GM18502 (cell line): ENCODE measurements at regions not wholly inside any gene's neighbourhood (a gene's known extent, or its start where the extent isn't known, plus 50 kb on each side); places are given as distances from the start of the nearest gene placed in this dataset.

Experiments used
- ATAC-seq: cut with Tn5 transposase; IDR thresholded peaks from one replicate; pipeline ENCODE4 v1.9.1; 2021; ENCODE audit warnings: mild to moderate bottlenecking; ENCODE audit not compliant: unreplicated experiment, poor library complexity

- ATAC-seq: no peak
These were observed 97.4 kb upstream of the ARHGAP20 start for GRCh38 chr11:110809417-110810199.

- no peak for ATAC-seq
These were observed 96.0 kb upstream of the ARHGAP20 start for GRCh38 chr11:110808248-110808647.

- ATAC-seq: no peak
These were observed 95.6 kb upstream of the ARHGAP20 start for GRCh38 chr11:110807801-110808200.

GRCh38 chr11:110805756-110806155 is 93.5 kb upstream of the ARHGAP20 start:
- ATAC-seq: no peak

GRCh38 chr11:110802162-110802561 is 89.9 kb upstream of the ARHGAP20 start:
- no peak for ATAC-seq

- ATAC-seq: no peak
These were observed 89.1 kb upstream of the ARHGAP20 start for GRCh38 chr11:110801328-110801727.

GRCh38 chr11:110798201-110798900 is 86.1 kb upstream of the ARHGAP20 start:
- ATAC-seq: no peak

GRCh38 chr11:110797453-110797852 is 85.2 kb upstream of the ARHGAP20 start:
- ATAC-seq: peak; percentile 93

GRCh38 chr11:110795112-110795624 is 82.9 kb upstream of the ARHGAP20 start:
- ATAC-seq: no peak

- no peak for ATAC-seq
These were observed 81.3 kb upstream of the ARHGAP20 start for GRCh38 chr11:110793556-110793955.

- ATAC-seq: no peak
These were observed 79.4 kb upstream of the ARHGAP20 start for GRCh38 chr11:110791621-110792020.

GRCh38 chr11:110787680-110788079 is 75.4 kb upstream of the ARHGAP20 start:
- ATAC-seq: no peak

GRCh38 chr11:110786226-110786902 is 74.1 kb upstream of the ARHGAP20 start:
- ATAC-seq: no peak

GRCh38 chr11:110785398-110785797 is 73.2 kb upstream of the ARHGAP20 start:
- ATAC-seq: no peak

- no peak for ATAC-seq
These were observed 70.4 kb upstream of the ARHGAP20 start for GRCh38 chr11:110782616-110783015.

- no peak for ATAC-seq
These were observed 66.9 kb upstream of the ARHGAP20 start for GRCh38 chr11:110779108-110779507.

GRCh38 chr11:110778343-110778742 is 66.1 kb upstream of the ARHGAP20 start:
- peak; percentile 84 for ATAC-seq

- peak; percentile 51 for ATAC-seq
These were observed 65.5 kb upstream of the ARHGAP20 start for GRCh38 chr11:110777775-110778174.

- no peak for ATAC-seq
These were observed 63.8 kb upstream of the ARHGAP20 start for GRCh38 chr11:110776081-110776480.

- ATAC-seq: no peak
These were observed 62.1 kb upstream of the ARHGAP20 start for GRCh38 chr11:110774138-110775014.
